ENCODE measurements at regions not wholly inside any gene's neighbourhood (a gene's known extent, or its start where the extent isn't known, plus 50 kb on each side); places are given as distances from the start of the nearest gene placed in this dataset.

- TF ChIP-seq CTCF (conservative IDR thresholded peaks at IDR 0.05) (no peak), ZFX (IDR thresholded peaks at IDR 0.05) (no peak)
- H3K27ac ChIP-seq, result no peak overlapping the region
Measured at GRCh38 chr4:151887031-151887815, 126.4 kb upstream of the GATB start.

- H3K27ac ChIP-seq, result no peak overlapping the region
- no peak for TF ChIP-seq CTCF (conservative IDR thresholded peaks at IDR 0.05)
- TF ChIP-seq ZFX (IDR thresholded peaks at IDR 0.05), result no peak
Measured at GRCh38 chr4:151885123-151885522, 124.3 kb upstream of the GATB start.

- no peak overlapping the region for H3K27ac ChIP-seq
- TF ChIP-seq CTCF (conservative IDR thresholded peaks at IDR 0.05), result no peak
- TF ChIP-seq ZFX (IDR thresholded peaks at IDR 0.05), result no peak
Measured at GRCh38 chr4:151883747-151884146, 122.9 kb upstream of the GATB start.

GRCh38 chr4:151882072-151882803 is 121.4 kb upstream of the GATB start:
- no peak for TF ChIP-seq ZFX (IDR thresholded peaks at IDR 0.05)
- no peak overlapping the region for H3K27ac ChIP-seq

- no peak for TF ChIP-seq ZFX (IDR thresholded peaks at IDR 0.05)
- no peak for TF ChIP-seq CTCF (conservative IDR thresholded peaks at IDR 0.05)
- H3K27ac ChIP-seq, result no peak overlapping the region
Measured at GRCh38 chr4:151879705-151880445, 119.1 kb upstream of the GATB start.

- TF ChIP-seq CTCF (conservative IDR thresholded peaks at IDR 0.05) (no peak), ZFX (IDR thresholded peaks at IDR 0.05) (no peak)
- H3K27ac ChIP-seq, result no peak overlapping the region
Measured at GRCh38 chr4:151876381-151876988, 115.7 kb upstream of the GATB start.

GRCh38 chr4:151874328-151874727 is 113.5 kb upstream of the GATB start:
- no peak overlapping the region for H3K27ac ChIP-seq
- TF ChIP-seq CTCF (conservative IDR thresholded peaks at IDR 0.05) (no peak), ZFX (IDR thresholded peaks at IDR 0.05) (no peak)
